ENCODE measurements at regions not wholly inside any gene's neighbourhood (a gene's known extent, or its start where the extent isn't known, plus 50 kb on each side); places are given as distances from the start of the nearest gene placed in this dataset.

- DNase-seq (ENCODE audit: low read depth), result no peak
These were observed 86.4 kb upstream of the KIF5B start for GRCh38 chr10:32142646-32143045.

- no peak for DNase-seq (ENCODE audit: low read depth)
These were observed 85.0 kb upstream of the KIF5B start for GRCh38 chr10:32141018-32141807.

- DNase-seq (ENCODE audit: low read depth), result no peak
These were observed 84.2 kb upstream of the KIF5B start for GRCh38 chr10:32140403-32140802.

GRCh38 chr10:32139223-32140073 lies 83.2 kb upstream of the KIF5B start:
- peak; percentile 99 for DNase-seq (ENCODE audit: low read depth)

- DNase-seq (ENCODE audit: low read depth), result peak; percentile 96
These were observed 80.7 kb upstream of the KIF5B start for GRCh38 chr10:32136927-32137326.

- DNase-seq (ENCODE audit: low read depth), result peak; percentile 45
These were observed 79.6 kb upstream of the KIF5B start for GRCh38 chr10:32135796-32136195.

GRCh38 chr10:32132357-32132946 lies 76.2 kb upstream of the KIF5B start:
- no peak for DNase-seq (ENCODE audit: low read depth)

- no peak for DNase-seq (ENCODE audit: low read depth)
These were observed 75.2 kb upstream of the KIF5B start for GRCh38 chr10:32131388-32131787.

GRCh38 chr10:32130788-32131187 lies 74.6 kb upstream of the KIF5B start:
- DNase-seq (ENCODE audit: low read depth), result no peak

GRCh38 chr10:32125023-32125422 lies 68.8 kb upstream of the KIF5B start:
- no peak for DNase-seq (ENCODE audit: low read depth)

GRCh38 chr10:32123021-32123420 lies 66.8 kb upstream of the KIF5B start:
- DNase-seq (ENCODE audit: low read depth), result no peak

- no peak for DNase-seq (ENCODE audit: low read depth)
These were observed 65.4 kb upstream of the KIF5B start for GRCh38 chr10:32121648-32122047.

GRCh38 chr10:32120147-32120546 lies 63.9 kb upstream of the KIF5B start:
- no peak for DNase-seq (ENCODE audit: low read depth)

- no peak for DNase-seq (ENCODE audit: low read depth)
These were observed 58.3 kb upstream of the KIF5B start for GRCh38 chr10:32114508-32114907.

- peak; percentile 91 for DNase-seq (ENCODE audit: low read depth)
These were observed 55.8 kb upstream of the KIF5B start for GRCh38 chr10:32112055-32112454.

- DNase-seq (ENCODE audit: low read depth), result peak; percentile 28
These were observed 55.4 kb upstream of the KIF5B start for GRCh38 chr10:32111585-32111984.

GRCh38 chr10:32110790-32111189 lies 54.6 kb upstream of the KIF5B start:
- DNase-seq (ENCODE audit: low read depth), result peak; percentile 26

GRCh38 chr10:32109603-32110002 lies 53.4 kb upstream of the KIF5B start:
- DNase-seq (ENCODE audit: low read depth), result no peak
